CD1c-positive myeloid dendritic cell (primary cell): ENCODE measurements at regions not wholly inside any gene's neighbourhood (a gene's known extent, or its start where the extent isn't known, plus 50 kb on each side); places are given as distances from the start of the nearest gene placed in this dataset.

ENCODE experiments used
- DNase-seq: peaks from one replicate; pipeline ENCODE4 v3.0.0-alpha.2; 2016; ENCODE audit errors: extremely low spot score

- DNase-seq, result no peak
These were observed 2194.3 kb upstream of the CELF4 start for GRCh38 chr18:39759926-39760325.

- DNase-seq, result no peak
These were observed 2187.6 kb upstream of the CELF4 start for GRCh38 chr18:39753178-39753577.

- DNase-seq, result no peak
These were observed 2186.8 kb upstream of the CELF4 start for GRCh38 chr18:39752351-39752750.

- DNase-seq, result no peak
These were observed 2186.3 kb upstream of the CELF4 start for GRCh38 chr18:39751921-39752320.

GRCh38 chr18:39751161-39751560, 2185.6 kb upstream of the CELF4 start:
- DNase-seq, result no peak

GRCh38 chr18:39749154-39749553, 2183.6 kb upstream of the CELF4 start:
- no peak for DNase-seq

GRCh38 chr18:39748727-39749126, 2183.1 kb upstream of the CELF4 start:
- no peak for DNase-seq

GRCh38 chr18:39746201-39746600, 2180.6 kb upstream of the CELF4 start:
- no peak for DNase-seq

- no peak for DNase-seq
These were observed 2177.9 kb upstream of the CELF4 start for GRCh38 chr18:39743463-39743862.

GRCh38 chr18:39741755-39742466, 2176.3 kb upstream of the CELF4 start:
- no peak for DNase-seq

GRCh38 chr18:39737869-39738268, 2172.3 kb upstream of the CELF4 start:
- no peak for DNase-seq

GRCh38 chr18:39732918-39733317, 2167.3 kb upstream of the CELF4 start:
- no peak for DNase-seq

GRCh38 chr18:39730606-39731005, 2165.0 kb upstream of the CELF4 start:
- no peak for DNase-seq

- no peak for DNase-seq
These were observed 2159.1 kb upstream of the CELF4 start for GRCh38 chr18:39724652-39725051.

- no peak for DNase-seq
These were observed 2156.1 kb upstream of the CELF4 start for GRCh38 chr18:39721712-39722111.

GRCh38 chr18:39713961-39714360, 2148.4 kb upstream of the CELF4 start:
- no peak for DNase-seq

GRCh38 chr18:39711701-39712100, 2146.1 kb upstream of the CELF4 start:
- DNase-seq, result no peak

- DNase-seq, result no peak
These were observed 2139.8 kb upstream of the CELF4 start for GRCh38 chr18:39705362-39705761.

GRCh38 chr18:39702888-39703287, 2137.3 kb upstream of the CELF4 start:
- peak; percentile 71 for DNase-seq

GRCh38 chr18:39701839-39702238, 2136.2 kb upstream of the CELF4 start:
- DNase-seq, result no peak

- DNase-seq, result no peak
These were observed 2135.6 kb upstream of the CELF4 start for GRCh38 chr18:39701055-39701783.

GRCh38 chr18:39699340-39699964, 2133.9 kb upstream of the CELF4 start:
- DNase-seq, result no peak

- no peak for DNase-seq
These were observed 2132.8 kb upstream of the CELF4 start for GRCh38 chr18:39698436-39698835.
